ENCODE measurements at regions not wholly inside any gene's neighbourhood (a gene's known extent, or its start where the extent isn't known, plus 50 kb on each side); places are given as distances from the start of the nearest gene placed in this dataset.

- DNase-seq (ENCODE audit: low read depth), result no peak
Measured at GRCh38 chr15:93314245-93314644, 225.2 kb upstream of the RGMA start.

GRCh38 chr15:93312891-93313486 lies 224.0 kb upstream of the RGMA start:
- no peak for DNase-seq (ENCODE audit: low read depth)

- no peak for DNase-seq (ENCODE audit: low read depth)
Measured at GRCh38 chr15:93311620-93312019, 222.6 kb upstream of the RGMA start.

- DNase-seq (ENCODE audit: low read depth), result no peak
Measured at GRCh38 chr15:93308026-93308690, 219.1 kb upstream of the RGMA start.

GRCh38 chr15:93307513-93307912 lies 218.5 kb upstream of the RGMA start:
- DNase-seq (ENCODE audit: low read depth), result no peak

GRCh38 chr15:93305306-93305705 lies 216.3 kb upstream of the RGMA start:
- no peak for DNase-seq (ENCODE audit: low read depth)

GRCh38 chr15:93302080-93302765 lies 213.2 kb upstream of the RGMA start:
- DNase-seq (ENCODE audit: low read depth), result no peak

- DNase-seq (ENCODE audit: low read depth), result no peak
Measured at GRCh38 chr15:93300796-93301195, 211.8 kb upstream of the RGMA start.

GRCh38 chr15:93299675-93300074 lies 210.7 kb upstream of the RGMA start:
- no peak for DNase-seq (ENCODE audit: low read depth)

GRCh38 chr15:93298901-93299300 lies 209.9 kb upstream of the RGMA start:
- no peak for DNase-seq (ENCODE audit: low read depth)

GRCh38 chr15:93296759-93297500 lies 207.9 kb upstream of the RGMA start:
- no peak for DNase-seq (ENCODE audit: low read depth)

GRCh38 chr15:93294896-93295295 lies 205.9 kb upstream of the RGMA start:
- DNase-seq (ENCODE audit: low read depth), result no peak

GRCh38 chr15:93294066-93294465 lies 205.1 kb upstream of the RGMA start:
- no peak for DNase-seq (ENCODE audit: low read depth)

GRCh38 chr15:93291380-93291779 lies 202.4 kb upstream of the RGMA start:
- no peak for DNase-seq (ENCODE audit: low read depth)

GRCh38 chr15:93290618-93290946 lies 201.6 kb upstream of the RGMA start:
- DNase-seq (ENCODE audit: low read depth), result no peak

GRCh38 chr15:93289941-93290617 lies 201.1 kb upstream of the RGMA start:
- no peak for DNase-seq (ENCODE audit: low read depth)

- DNase-seq (ENCODE audit: low read depth), result no peak
Measured at GRCh38 chr15:93288728-93289294, 199.8 kb upstream of the RGMA start.

- DNase-seq (ENCODE audit: low read depth), result no peak
Measured at GRCh38 chr15:93286446-93286845, 197.4 kb upstream of the RGMA start.

- no peak for DNase-seq (ENCODE audit: low read depth)
Measured at GRCh38 chr15:93283854-93284253, 194.8 kb upstream of the RGMA start.

GRCh38 chr15:93282808-93283207 lies 193.8 kb upstream of the RGMA start:
- DNase-seq (ENCODE audit: low read depth), result no peak

GRCh38 chr15:93278783-93279182 lies 189.8 kb upstream of the RGMA start:
- DNase-seq (ENCODE audit: low read depth), result no peak

GRCh38 chr15:93278006-93278405 lies 189.0 kb upstream of the RGMA start:
- DNase-seq (ENCODE audit: low read depth), result no peak

All from GM04504 (cell line).